D721Med (cell line): ENCODE measurements at regions not wholly inside any gene's neighbourhood (a gene's known extent, or its start where the extent isn't known, plus 50 kb on each side); places are given as distances from the start of the nearest gene placed in this dataset.

Source experiments
- DNase-seq: peaks from one replicate; pipeline ENCODE4 v3.0.0; 2011; ENCODE audit warnings: low spot score; ENCODE audit not compliant: insufficient read length
- FAIRE-seq: peaks from 2 replicates; lab custom pipeline; 2011; peaks lifted over from hg19 to GRCh38; lab: Jason Lieb, UNC
- TF ChIP-seq, protein P1 (sequence below): IDR thresholded peaks from 2 replicates; pipeline ENCODE4 v1.5.1; 2012; ENCODE audit warnings: mild to moderate bottlenecking, control low read depth; ENCODE audit not compliant: insufficient read depth; ENCODE audit errors: missing control alignments

DNA sequence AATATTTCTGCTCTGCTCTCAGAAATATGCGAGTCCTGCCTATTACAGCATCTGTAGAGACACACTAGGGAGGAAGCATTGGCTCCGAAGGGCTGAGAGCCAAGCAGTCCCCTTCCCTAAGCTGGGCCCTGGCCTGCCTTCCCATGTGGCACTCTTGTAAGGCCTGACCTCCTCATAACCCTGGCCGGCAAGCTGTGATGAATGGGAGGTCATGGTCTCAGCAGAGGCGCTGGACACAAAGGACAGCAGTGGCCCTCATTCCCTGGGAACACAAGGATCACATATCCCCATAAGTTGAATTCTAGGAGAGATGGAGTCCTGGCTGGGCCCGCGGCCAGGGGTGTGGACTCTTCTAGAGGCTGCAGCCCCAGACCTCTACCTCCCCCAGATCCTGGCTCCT lies 483.3 kb downstream of the ZNF536 start:
- FAIRE-seq: no peak
- no peak for DNase-seq
- TF ChIP-seq, protein P1, sequence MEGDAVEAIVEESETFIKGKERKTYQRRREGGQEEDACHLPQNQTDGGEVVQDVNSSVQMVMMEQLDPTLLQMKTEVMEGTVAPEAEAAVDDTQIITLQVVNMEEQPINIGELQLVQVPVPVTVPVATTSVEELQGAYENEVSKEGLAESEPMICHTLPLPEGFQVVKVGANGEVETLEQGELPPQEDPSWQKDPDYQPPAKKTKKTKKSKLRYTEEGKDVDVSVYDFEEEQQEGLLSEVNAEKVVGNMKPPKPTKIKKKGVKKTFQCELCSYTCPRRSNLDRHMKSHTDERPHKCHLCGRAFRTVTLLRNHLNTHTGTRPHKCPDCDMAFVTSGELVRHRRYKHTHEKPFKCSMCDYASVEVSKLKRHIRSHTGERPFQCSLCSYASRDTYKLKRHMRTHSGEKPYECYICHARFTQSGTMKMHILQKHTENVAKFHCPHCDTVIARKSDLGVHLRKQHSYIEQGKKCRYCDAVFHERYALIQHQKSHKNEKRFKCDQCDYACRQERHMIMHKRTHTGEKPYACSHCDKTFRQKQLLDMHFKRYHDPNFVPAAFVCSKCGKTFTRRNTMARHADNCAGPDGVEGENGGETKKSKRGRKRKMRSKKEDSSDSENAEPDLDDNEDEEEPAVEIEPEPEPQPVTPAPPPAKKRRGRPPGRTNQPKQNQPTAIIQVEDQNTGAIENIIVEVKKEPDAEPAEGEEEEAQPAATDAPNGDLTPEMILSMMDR: no peak

DNA sequence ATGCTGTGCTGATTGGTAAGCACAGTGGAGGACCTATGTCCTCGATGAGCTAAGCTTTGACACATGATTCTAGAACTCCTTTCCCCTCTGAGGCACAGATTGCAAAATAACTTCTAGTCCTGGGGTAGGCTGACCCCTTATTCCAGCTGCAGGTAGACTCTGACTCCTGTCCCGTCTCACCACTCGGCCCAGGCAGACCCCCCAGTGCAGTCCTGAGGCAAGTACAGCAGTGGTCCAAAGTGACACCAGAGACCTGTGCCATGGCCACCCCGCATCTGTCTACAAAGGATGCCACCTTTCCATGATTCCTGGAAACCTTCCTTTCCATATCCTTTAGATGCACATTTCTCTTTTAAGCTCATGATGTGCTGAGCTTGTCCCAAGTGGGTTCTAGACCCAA lies 482.5 kb downstream of the ZNF536 start:
- DNase-seq (no peak), FAIRE-seq (no peak)
- TF ChIP-seq, protein P1: no peak

DNA sequence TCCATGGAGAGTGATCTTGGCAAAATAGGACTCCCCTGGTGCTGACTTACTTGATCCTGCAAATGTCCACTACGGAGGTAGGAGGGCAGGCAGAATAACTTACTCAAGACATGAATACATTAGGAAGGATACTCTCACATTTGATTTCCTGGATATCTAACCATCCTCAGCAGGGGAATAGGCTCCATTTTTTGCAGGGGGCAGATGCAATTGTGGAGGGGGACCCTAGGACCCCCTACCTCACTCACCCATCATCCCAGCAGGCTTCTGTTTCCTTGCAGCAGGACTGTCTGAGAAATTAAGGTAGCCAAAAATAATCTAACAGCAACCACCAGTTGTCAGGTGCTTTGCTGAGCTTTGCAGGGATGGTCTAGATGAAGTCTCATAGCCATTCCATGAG lies 482.0 kb downstream of the ZNF536 start:
- DNase-seq (no peak), FAIRE-seq (no peak)
- TF ChIP-seq, protein P1: no peak

DNA sequence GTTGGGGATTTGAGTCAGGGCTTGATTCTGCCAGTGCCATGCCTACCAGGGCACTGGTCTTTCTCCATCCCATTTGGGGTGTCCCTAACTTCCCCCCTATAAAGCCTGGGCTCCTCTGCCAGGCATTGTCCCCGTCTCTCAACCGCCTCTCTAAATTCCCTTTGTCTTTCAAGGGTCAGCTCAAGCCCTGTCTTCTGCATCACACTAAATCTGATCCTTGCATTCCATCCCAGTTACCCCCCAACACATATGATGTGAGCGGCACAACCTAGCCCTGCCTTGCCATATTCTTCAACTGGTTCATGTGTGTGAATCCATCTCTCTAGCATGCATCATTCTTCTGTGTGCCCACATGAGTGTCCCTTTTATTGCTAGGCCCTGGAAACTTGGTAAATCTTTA lies 480.9 kb downstream of the ZNF536 start:
- TF ChIP-seq, protein P1: no peak
- FAIRE-seq (no peak), DNase-seq (no peak)

DNA sequence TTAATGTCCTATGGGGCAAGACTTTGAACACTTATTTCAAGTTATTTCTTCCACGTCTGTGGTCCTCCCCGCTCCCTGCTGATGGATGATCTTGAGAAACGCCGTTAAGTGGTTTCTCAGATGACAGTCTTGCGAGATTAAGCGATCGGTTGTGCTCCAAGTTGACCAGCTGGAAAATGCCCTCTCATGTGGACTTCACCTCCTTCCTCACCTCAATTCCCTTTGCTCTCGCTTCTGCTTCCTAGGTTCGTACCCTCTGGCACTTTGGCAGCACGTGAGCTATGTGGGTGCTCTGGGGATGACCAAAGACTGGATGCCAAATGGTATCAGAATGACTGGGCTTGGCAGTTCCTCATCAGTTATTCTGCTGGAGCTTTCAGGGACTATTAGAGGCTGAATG lies 480.0 kb downstream of the ZNF536 start:
- TF ChIP-seq, protein P1: no peak
- no peak for FAIRE-seq
- no peak for DNase-seq

DNA sequence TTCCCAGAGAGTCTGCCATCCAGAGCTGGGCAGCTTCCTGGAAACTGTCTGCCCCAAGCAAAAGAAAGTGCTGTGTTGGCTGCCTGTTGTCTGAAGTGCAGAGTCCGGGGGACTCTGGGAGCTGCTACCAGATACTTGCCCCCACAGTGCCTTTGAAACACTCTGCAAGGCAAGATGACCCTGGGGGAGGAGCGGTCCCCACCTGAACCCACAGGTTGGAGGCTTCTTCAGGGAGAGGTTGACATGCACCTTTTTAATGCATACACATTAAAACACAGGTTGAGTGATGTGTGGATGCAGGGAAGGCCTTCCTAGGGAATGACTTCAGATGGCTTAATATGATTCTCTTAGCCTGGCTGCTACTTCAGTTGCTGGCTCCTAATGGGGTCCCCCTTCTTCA lies 479.5 kb downstream of the ZNF536 start:
- TF ChIP-seq, protein P1: no peak

DNA sequence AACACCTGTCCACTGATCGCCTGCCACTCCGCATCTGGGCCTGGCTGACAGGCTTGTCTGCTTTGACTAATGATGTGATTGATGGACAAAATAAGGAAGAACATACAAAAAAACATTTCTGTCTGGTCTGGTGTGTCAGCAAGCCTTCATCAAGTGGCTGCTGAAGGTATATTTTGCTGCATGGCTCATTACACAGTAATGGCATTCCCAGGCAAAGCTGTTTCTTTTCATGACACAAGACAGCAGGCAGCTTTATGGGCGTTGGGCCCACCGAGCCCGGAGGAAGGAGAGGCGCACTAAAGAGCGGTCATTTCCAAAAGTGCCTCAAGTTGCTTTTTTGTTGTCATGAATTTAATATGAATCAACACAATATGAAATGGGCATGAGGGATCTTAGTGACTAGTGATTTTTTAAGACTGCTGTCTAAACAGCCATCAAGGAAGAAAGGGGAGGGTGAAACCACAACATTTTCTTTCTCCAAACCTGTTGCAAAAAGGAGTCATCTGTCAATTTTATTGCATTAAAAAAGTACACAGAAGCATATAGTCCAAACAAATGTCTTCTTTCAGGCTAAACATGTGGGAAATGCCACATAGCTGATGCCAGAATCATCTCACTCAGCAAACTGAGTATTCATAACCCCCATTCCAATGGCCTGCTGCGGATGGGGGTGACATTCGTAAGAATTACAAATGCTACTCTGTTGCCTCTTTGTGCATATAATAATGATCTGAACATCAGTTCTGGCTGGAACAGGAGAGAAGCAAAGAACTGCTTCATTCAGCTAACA lies 476.6 kb downstream of the ZNF536 start:
- FAIRE-seq (no peak), DNase-seq (no peak)
- TF ChIP-seq, protein P1: no peak

More for the DNA sequence above, 479.5 kb downstream of the ZNF536 start:
- DNase-seq (no peak), FAIRE-seq (no peak)
